Lower lobe of right lung (tissue), 2 donors: ENCODE measurements at regions not wholly inside any gene's neighbourhood (a gene's known extent, or its start where the extent isn't known, plus 50 kb on each side); places are given as distances from the start of the nearest gene placed in this dataset.

Experiments used
- ATAC-seq, 2 donors: fragments of 200-7000 bp; cut with Tn5 transposase; one replicate each; pipeline ENCODE4 v1.9.1; 2020 to 2022; ENCODE audit warnings: mild to moderate bottlenecking in 2 of 2, moderate library complexity in 2 of 2
- DNase-seq: peaks from one replicate; pipeline ENCODE4 v3.0.0-alpha.2; 2020
- H3K27ac ChIP-seq: fragments of 200-600 bp; one replicate; pipeline ENCODE4 v1.8.0; 2022
- H3K27me3 ChIP-seq: fragments of 200-600 bp; one replicate; pipeline ENCODE4 v1.8.0; 2022; ENCODE audit warnings: low read depth
- H3K36me3 ChIP-seq: fragments of 200-600 bp; one replicate; pipeline ENCODE4 v1.8.0; 2022; ENCODE audit warnings: mild to moderate bottlenecking
- H3K4me1 ChIP-seq: fragments of 200-600 bp; one replicate; pipeline ENCODE4 v1.8.0; 2022
- H3K4me3 ChIP-seq: fragments of 200-600 bp; one replicate; pipeline ENCODE4 v1.8.0; 2022; ENCODE audit warnings: mild to moderate bottlenecking
- H3K9me3 ChIP-seq: fragments of 200-600 bp; one replicate; pipeline ENCODE4 v1.8.0; 2022
- CTCF ChIP-seq: fragments of 200-600 bp; IDR thresholded peaks from one replicate; pipeline ENCODE4 v1.8.0; 2022; ENCODE audit warnings: antibody characterized with exemption, mild to moderate bottlenecking
- intact Hi-C: fragments of 100-400 bp; cut with DNase I; formaldehyde crosslinking; loops from one replicate; pipeline ENCODE4 v1.11.0; 2022
- donor health status: DM: no; HTN: yes; CAD: no; lungs with severe emphysema.

DNA sequence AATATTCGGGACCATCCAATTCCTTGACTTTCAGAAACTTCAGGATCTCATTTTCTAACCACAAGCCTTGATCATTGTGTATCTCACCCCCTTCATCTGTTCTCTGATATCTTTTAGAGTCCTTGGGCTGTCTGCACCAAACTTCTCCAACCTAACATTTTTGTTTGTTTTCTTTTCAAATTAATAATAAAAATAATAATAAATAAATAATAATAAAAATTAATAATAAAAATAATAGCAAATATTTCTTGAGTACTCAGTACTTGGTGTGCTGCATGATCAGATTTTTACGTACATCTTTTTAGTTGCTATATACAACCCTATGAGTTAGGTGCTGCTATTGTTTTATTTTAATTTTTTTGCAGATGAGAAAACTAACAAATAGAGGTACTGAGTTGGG lies 70.2 kb upstream of the TPRG1 start:
- intact Hi-C loops = no loop called here
- Histone ChIP-seq H3K27me3 (no peaks in the 10 kb centered on the region), H3K36me3 (no peaks in the 10 kb centered on the region), H3K4me1 (peaks cover 7% of the 10 kb centered on the region), H3K4me3 (no peak overlapping the region), H3K9me3 (no peaks in the 10 kb centered on the region), H3K27ac (no peak overlapping the region)
- no peak for ATAC-seq
- no peak for TF ChIP-seq CTCF
- DNase-seq = no peak

DNA sequence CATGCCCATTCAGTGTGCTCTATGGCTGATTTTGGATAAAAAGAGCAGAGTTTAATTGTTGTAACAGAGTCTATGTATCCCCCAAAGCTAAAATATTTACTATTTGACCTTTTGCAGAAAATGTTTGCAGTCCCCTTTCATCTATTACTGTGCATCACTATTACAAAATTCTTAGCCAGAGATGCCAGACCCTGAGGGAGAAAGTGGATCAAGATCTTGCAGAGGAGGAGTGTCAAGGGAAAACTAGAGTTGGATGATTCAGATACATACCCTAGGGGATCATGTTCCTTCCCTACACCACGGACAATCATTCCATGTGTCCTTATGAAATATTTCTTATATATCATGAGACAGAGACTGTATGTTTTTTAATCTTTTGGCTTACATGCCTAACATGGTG lies 68.6 kb upstream of the TPRG1 start:
- H3K27ac ChIP-seq = no peak overlapping the region
- no peak overlapping the region for H3K4me3 ChIP-seq
- H3K9me3 ChIP-seq = no peaks in the 10 kb centered on the region
- intact Hi-C loops = no loop called here
- no peaks in the 10 kb centered on the region for H3K36me3 ChIP-seq
- no peaks in the 10 kb centered on the region for H3K27me3 ChIP-seq
- DNase-seq (no peak), ATAC-seq (no peak)
- no peak for TF ChIP-seq CTCF
- peaks cover 7% of the 10 kb centered on the region for H3K4me1 ChIP-seq

GRCh38 chr3:189108067-189108466 lies 63.7 kb upstream of the TPRG1 start:
- Histone ChIP-seq H3K4me1 (no peaks in the 10 kb centered on the region), H3K9me3 (peaks cover 7% of the 10 kb centered on the region), H3K27ac (no peak overlapping the region), H3K4me3 (no peak overlapping the region), H3K27me3 (no peaks in the 10 kb centered on the region), H3K36me3 (no peaks in the 10 kb centered on the region)
- no peak for ATAC-seq
- no peak for TF ChIP-seq CTCF
- no peak for DNase-seq
- intact Hi-C loops = no loop called here

DNA sequence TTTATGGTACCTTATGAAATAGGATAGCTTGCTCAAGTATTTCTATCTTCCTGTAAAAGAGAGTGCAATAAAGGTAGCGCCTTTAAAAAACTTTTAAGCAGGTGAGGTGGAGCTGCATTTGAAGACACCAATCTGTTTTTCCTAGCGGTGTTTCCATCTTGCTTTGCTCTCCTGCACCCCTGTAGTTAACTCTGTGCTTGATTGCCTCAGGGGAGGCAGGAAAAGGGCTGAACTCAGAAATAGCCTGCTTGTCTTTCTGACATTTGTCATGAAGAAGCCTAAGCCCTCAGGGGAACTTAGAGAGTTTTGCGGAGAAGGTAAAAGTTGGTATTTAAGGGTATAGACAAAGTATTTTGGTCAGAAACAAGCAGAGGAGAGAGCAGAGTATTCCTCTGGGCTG lies 63.0 kb upstream of the TPRG1 start:
- H3K9me3 ChIP-seq = peaks cover 7% of the 10 kb centered on the region
- intact Hi-C loops = no loop called here
- no peak overlapping the region for H3K4me3 ChIP-seq
- ATAC-seq = no peak
- no peak overlapping the region for H3K27ac ChIP-seq
- H3K27me3 ChIP-seq = no peaks in the 10 kb centered on the region
- no peak for TF ChIP-seq CTCF
- no peaks in the 10 kb centered on the region for H3K4me1 ChIP-seq
- DNase-seq = no peak
- H3K36me3 ChIP-seq = no peaks in the 10 kb centered on the region

GRCh38 chr3:189109145-189109544 lies 62.6 kb upstream of the TPRG1 start:
- Histone ChIP-seq H3K9me3 (peaks cover 7% of the 10 kb centered on the region), H3K36me3 (no peaks in the 10 kb centered on the region), H3K27ac (no peak overlapping the region), H3K4me1 (no peaks in the 10 kb centered on the region), H3K4me3 (no peak overlapping the region), H3K27me3 (no peaks in the 10 kb centered on the region)
- intact Hi-C loops = no loop called here
- no peak for ATAC-seq
- no peak for TF ChIP-seq CTCF
- no peak for DNase-seq

GRCh38 chr3:189117087-189117486 lies 54.7 kb upstream of the TPRG1 start:
- no peak for ATAC-seq
- no peaks in the 10 kb centered on the region for H3K36me3 ChIP-seq
- H3K4me1 ChIP-seq = no peaks in the 10 kb centered on the region
- DNase-seq = no peak
- intact Hi-C loops = no loop called here
- no peak overlapping the region for H3K27ac ChIP-seq
- TF ChIP-seq CTCF = no peak
- no peaks in the 10 kb centered on the region for H3K27me3 ChIP-seq
- H3K9me3 ChIP-seq = no peaks in the 10 kb centered on the region
- H3K4me3 ChIP-seq = no peak overlapping the region
